ENCODE measurements at regions not wholly inside any gene's neighbourhood (a gene's known extent, or its start where the extent isn't known, plus 50 kb on each side); places are given as distances from the start of the nearest gene placed in this dataset.
"Not testable (repeated sequence)": the region's sequence is repeated elsewhere in the genome, so short reads cannot be mapped to it uniquely, and the experiment has no call there.

GRCh38 chr4:62619971-62620370 is 1419.8 kb downstream of the ADGRL3 start:
- whole genome bisulfite sequencing, 3 donors = 82 to 86% (median 84%) methylated on average over 4 of the region's 4 CpGs
- no peak for FAIRE-seq
- no peaks in the 10 kb centered on the region for H3K4me1 ChIP-seq (ENCODE audit: control insufficient read depth in 3 of 3, insufficient read depth in 2 of 3, low read depth in 1 of 3, low read length in 2 of 3)

GRCh38 chr4:62618042-62618441 is 1417.9 kb downstream of the ADGRL3 start:
- no peak for FAIRE-seq

More at GRCh38 chr4:62619971-62620370, 1419.8 kb downstream of the ADGRL3 start:
- Histone ChIP-seq H3K36me3 (ENCODE audit: control insufficient read depth in 3 of 3, insufficient read depth in 2 of 3, low read depth in 1 of 3, low read length in 3 of 3) (no peaks in the 10 kb centered on the region), H3K27me3 (ENCODE audit: control insufficient read depth in 3 of 3, insufficient read depth in 3 of 3, low read length in 3 of 3) (no peaks in the 10 kb centered on the region), H3K4me3 (ENCODE audit: low read depth in 1 of 3, low read length in 3 of 3) (no peak overlapping the region), H3K9me3 (ENCODE audit: control insufficient read depth in 2 of 2, insufficient read depth in 1 of 2, low read depth in 1 of 2, low read length in 1 of 2) (no peaks in the 10 kb centered on the region), H3K27ac (ENCODE audit: low read depth in 1 of 3, low read length in 2 of 3) (no peak overlapping the region)
- no peak for DNase-seq

DNA sequence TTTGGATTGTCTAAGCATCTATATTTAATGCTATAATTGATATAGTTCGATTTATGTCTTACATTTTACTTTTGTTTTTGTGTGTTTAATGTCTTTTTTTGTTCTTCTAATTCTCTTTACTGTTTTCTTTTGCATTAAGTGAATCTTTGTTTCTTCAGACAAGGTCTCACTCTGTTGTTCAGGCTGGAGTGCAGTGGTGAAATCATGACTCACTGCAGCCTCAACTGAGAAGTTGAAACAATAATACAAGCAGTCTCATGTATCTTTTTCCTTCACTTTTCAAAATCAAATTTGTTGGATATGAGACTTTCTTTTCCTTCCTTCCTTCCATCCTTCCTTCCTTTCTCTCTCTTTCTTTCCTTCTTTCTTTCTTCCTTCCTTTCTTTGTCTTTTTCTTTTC is 1401.6 kb downstream of the ADGRL3 start:
- no peak overlapping the region for H3K27ac ChIP-seq (ENCODE audit: low read depth in 1 of 3, low read length in 2 of 3)
- FAIRE-seq = no peak
- H3K9me3 ChIP-seq (ENCODE audit: control insufficient read depth in 2 of 2, insufficient read depth in 1 of 2, low read depth in 1 of 2, low read length in 1 of 2) = no peaks in the 10 kb centered on the region
- no peaks in the 10 kb centered on the region for H3K4me1 ChIP-seq (ENCODE audit: control insufficient read depth in 3 of 3, insufficient read depth in 2 of 3, low read depth in 1 of 3, low read length in 2 of 3)
- H3K36me3 ChIP-seq (ENCODE audit: control insufficient read depth in 3 of 3, insufficient read depth in 2 of 3, low read depth in 1 of 3, low read length in 3 of 3) = no peaks in the 10 kb centered on the region
- 53 to 66% (median 62%) methylated on average over 1 of the region's 1 CpG for WGBS, 3 donors
- H3K4me3 ChIP-seq (ENCODE audit: low read depth in 1 of 3, low read length in 3 of 3) = no peak overlapping the region
- DNase-seq = no peak
- H3K27me3 ChIP-seq (ENCODE audit: control insufficient read depth in 3 of 3, insufficient read depth in 3 of 3, low read length in 3 of 3) = no peaks in the 10 kb centered on the region

More at GRCh38 chr4:62618042-62618441, 1417.9 kb downstream of the ADGRL3 start:
- DNase-seq = peak in 1 of 2 donors; percentile 1
- H3K4me1 ChIP-seq (ENCODE audit: control insufficient read depth in 3 of 3, insufficient read depth in 2 of 3, low read depth in 1 of 3, low read length in 2 of 3) = no peaks in the 10 kb centered on the region
- H3K27ac ChIP-seq (ENCODE audit: low read depth in 1 of 3, low read length in 2 of 3) = no peak overlapping the region
- no peaks in the 10 kb centered on the region for H3K27me3 ChIP-seq (ENCODE audit: control insufficient read depth in 3 of 3, insufficient read depth in 3 of 3, low read length in 3 of 3)
- peaks cover 0 to 4% of the 10 kb centered on the region in 2 donors for H3K9me3 ChIP-seq (ENCODE audit: control insufficient read depth in 2 of 2, insufficient read depth in 1 of 2, low read depth in 1 of 2, low read length in 1 of 2)
- WGBS, 3 donors = 18 to 52% (median 23%) methylated on average over 2 of the region's 2 CpGs
- H3K36me3 ChIP-seq (ENCODE audit: control insufficient read depth in 3 of 3, insufficient read depth in 2 of 3, low read depth in 1 of 3, low read length in 3 of 3) = no peaks in the 10 kb centered on the region
- no peak overlapping the region for H3K4me3 ChIP-seq (ENCODE audit: low read depth in 1 of 3, low read length in 3 of 3)

GRCh38 chr4:62595265-62595664 is 1395.1 kb downstream of the ADGRL3 start:
- not testable (repeated sequence) for H3K27ac ChIP-seq (ENCODE audit: low read depth in 1 of 3, low read length in 2 of 3); H3K27me3 ChIP-seq (ENCODE audit: control insufficient read depth in 3 of 3, insufficient read depth in 3 of 3, low read length in 3 of 3); DNase-seq; H3K9me3 ChIP-seq (ENCODE audit: control insufficient read depth in 2 of 2, insufficient read depth in 1 of 2, low read depth in 1 of 2, low read length in 1 of 2); H3K4me1 ChIP-seq (ENCODE audit: control insufficient read depth in 3 of 3, insufficient read depth in 2 of 3, low read depth in 1 of 3, low read length in 2 of 3); FAIRE-seq; H3K4me3 ChIP-seq (ENCODE audit: low read depth in 1 of 3, low read length in 3 of 3); H3K36me3 ChIP-seq (ENCODE audit: control insufficient read depth in 3 of 3, insufficient read depth in 2 of 3, low read depth in 1 of 3, low read length in 3 of 3)
- WGBS, 3 donors = 69 to 75% (median 74%) methylated on average over 10 to 12 of the region's 12 CpGs

GRCh38 chr4:62591756-62592155 is 1391.6 kb downstream of the ADGRL3 start:
- FAIRE-seq (no peak), DNase-seq (no peak)
- no peak overlapping the region for H3K27ac ChIP-seq (ENCODE audit: low read depth in 1 of 3, low read length in 2 of 3)
- WGBS, 3 donors = 79 to 87% (median 86%) methylated on average over 2 of the region's 2 CpGs
- H3K27me3 ChIP-seq (ENCODE audit: control insufficient read depth in 3 of 3, insufficient read depth in 3 of 3, low read length in 3 of 3) = no peaks in the 10 kb centered on the region
- no peaks in the 10 kb centered on the region for H3K4me1 ChIP-seq (ENCODE audit: control insufficient read depth in 3 of 3, insufficient read depth in 2 of 3, low read depth in 1 of 3, low read length in 2 of 3)
- H3K36me3 ChIP-seq (ENCODE audit: control insufficient read depth in 3 of 3, insufficient read depth in 2 of 3, low read depth in 1 of 3, low read length in 3 of 3) = no peaks in the 10 kb centered on the region
- H3K4me3 ChIP-seq (ENCODE audit: low read depth in 1 of 3, low read length in 3 of 3) = no peak overlapping the region
- H3K9me3 ChIP-seq (ENCODE audit: control insufficient read depth in 2 of 2, insufficient read depth in 1 of 2, low read depth in 1 of 2, low read length in 1 of 2) = peaks cover 0 to 9% of the 10 kb centered on the region in 2 donors

GRCh38 chr4:62588671-62589070 is 1388.5 kb downstream of the ADGRL3 start:
- DNase-seq = no peak
- no peaks in the 10 kb centered on the region for H3K36me3 ChIP-seq (ENCODE audit: control insufficient read depth in 3 of 3, insufficient read depth in 2 of 3, low read depth in 1 of 3, low read length in 3 of 3)
- H3K9me3 ChIP-seq (ENCODE audit: control insufficient read depth in 2 of 2, insufficient read depth in 1 of 2, low read depth in 1 of 2, low read length in 1 of 2) = peaks cover 0 to 9% of the 10 kb centered on the region in 2 donors
- H3K4me1 ChIP-seq (ENCODE audit: control insufficient read depth in 3 of 3, insufficient read depth in 2 of 3, low read depth in 1 of 3, low read length in 2 of 3) = no peaks in the 10 kb centered on the region
- FAIRE-seq = no peak
- H3K27me3 ChIP-seq (ENCODE audit: control insufficient read depth in 3 of 3, insufficient read depth in 3 of 3, low read length in 3 of 3) = no peaks in the 10 kb centered on the region
- no peak overlapping the region for H3K4me3 ChIP-seq (ENCODE audit: low read depth in 1 of 3, low read length in 3 of 3)
- 82 to 94% (median 90%) methylated on average over 1 of the region's 1 CpG for WGBS, 3 donors
- no peak overlapping the region for H3K27ac ChIP-seq (ENCODE audit: low read depth in 1 of 3, low read length in 2 of 3)

DNA sequence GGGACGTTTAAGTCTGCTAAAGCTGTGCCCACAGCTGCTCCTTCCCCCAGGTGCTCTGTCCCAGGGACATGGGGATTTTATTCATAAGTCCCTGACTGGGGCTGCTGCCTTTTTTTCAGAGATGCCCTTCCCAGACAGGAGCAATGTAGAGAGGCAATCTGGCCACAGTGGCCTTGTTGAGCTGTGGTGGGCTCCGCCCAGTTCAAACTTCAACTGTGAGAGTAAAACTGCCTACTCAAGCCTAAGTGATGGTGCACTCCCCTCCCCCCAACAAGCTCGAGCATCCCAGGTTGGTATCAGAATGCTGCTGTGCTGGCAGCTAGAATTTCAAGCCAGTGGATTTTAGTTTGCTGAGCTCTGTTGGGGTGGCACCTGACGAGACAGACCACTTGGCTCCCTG is 1371.4 kb downstream of the ADGRL3 start:
- H3K4me1 ChIP-seq (ENCODE audit: control insufficient read depth in 3 of 3, insufficient read depth in 2 of 3, low read depth in 1 of 3, low read length in 2 of 3) = no peaks in the 10 kb centered on the region
- WGBS, 3 donors = 23 to 63% (median 36%) methylated on average over 4 of the region's 4 CpGs
- no peak for FAIRE-seq
- H3K36me3 ChIP-seq (ENCODE audit: control insufficient read depth in 3 of 3, insufficient read depth in 2 of 3, low read depth in 1 of 3, low read length in 3 of 3) = no peaks in the 10 kb centered on the region
- no peak overlapping the region for H3K4me3 ChIP-seq (ENCODE audit: low read depth in 1 of 3, low read length in 3 of 3)
- H3K27ac ChIP-seq (ENCODE audit: low read depth in 1 of 3, low read length in 2 of 3) = no peak overlapping the region
- no peaks in the 10 kb centered on the region for H3K9me3 ChIP-seq (ENCODE audit: control insufficient read depth in 2 of 2, insufficient read depth in 1 of 2, low read depth in 1 of 2, low read length in 1 of 2)
- peak; percentile 69 to 75 for DNase-seq
- H3K27me3 ChIP-seq (ENCODE audit: control insufficient read depth in 3 of 3, insufficient read depth in 3 of 3, low read length in 3 of 3) = no peaks in the 10 kb centered on the region

GRCh38 chr4:62560858-62561257 is 1360.7 kb downstream of the ADGRL3 start:
- Histone ChIP-seq H3K27me3 (ENCODE audit: control insufficient read depth in 3 of 3, insufficient read depth in 3 of 3, low read length in 3 of 3) (no peaks in the 10 kb centered on the region), H3K9me3 (ENCODE audit: control insufficient read depth in 2 of 2, insufficient read depth in 1 of 2, low read depth in 1 of 2, low read length in 1 of 2) (peaks cover 0 to 4% of the 10 kb centered on the region in 2 donors), H3K27ac (ENCODE audit: low read depth in 1 of 3, low read length in 2 of 3) (no peak overlapping the region), H3K4me1 (ENCODE audit: control insufficient read depth in 3 of 3, insufficient read depth in 2 of 3, low read depth in 1 of 3, low read length in 2 of 3) (no peaks in the 10 kb centered on the region), H3K4me3 (ENCODE audit: low read depth in 1 of 3, low read length in 3 of 3) (no peak overlapping the region), H3K36me3 (ENCODE audit: control insufficient read depth in 3 of 3, insufficient read depth in 2 of 3, low read depth in 1 of 3, low read length in 3 of 3) (no peaks in the 10 kb centered on the region)
- FAIRE-seq (no peak), DNase-seq (no peak)

GRCh38 chr4:62550121-62550520 is 1350.0 kb downstream of the ADGRL3 start:
- Histone ChIP-seq H3K4me1 (ENCODE audit: control insufficient read depth in 3 of 3, insufficient read depth in 2 of 3, low read depth in 1 of 3, low read length in 2 of 3) (peaks cover 0 to 18% (median 0%) of the 10 kb centered on the region in 3 donors), H3K27ac (ENCODE audit: low read depth in 1 of 3, low read length in 2 of 3) (peak overlapping the region in 2 of 3 donors; percentile 59 to 64), H3K9me3 (ENCODE audit: control insufficient read depth in 2 of 2, insufficient read depth in 1 of 2, low read depth in 1 of 2, low read length in 1 of 2) (no peaks in the 10 kb centered on the region), H3K4me3 (ENCODE audit: low read depth in 1 of 3, low read length in 3 of 3) (no peak overlapping the region), H3K36me3 (ENCODE audit: control insufficient read depth in 3 of 3, insufficient read depth in 2 of 3, low read depth in 1 of 3, low read length in 3 of 3) (no peaks in the 10 kb centered on the region), H3K27me3 (ENCODE audit: control insufficient read depth in 3 of 3, insufficient read depth in 3 of 3, low read length in 3 of 3) (no peaks in the 10 kb centered on the region)
- DNase-seq = peak in 1 of 2 donors; percentile 2
- 12 to 61% (median 43%) methylated on average over 2 of the region's 2 CpGs for WGBS, 3 donors
- no peak for FAIRE-seq

All from small intestine (tissue), 7 donors.